NT2/D1 (cell line): ENCODE measurements at regions not wholly inside any gene's neighbourhood (a gene's known extent, or its start where the extent isn't known, plus 50 kb on each side); places are given as distances from the start of the nearest gene placed in this dataset.

Source experiments
- YY1 ChIP-seq: IDR thresholded peaks from 2 replicates; pipeline ENCODE4 v1.6.1; 2011; ENCODE audit not compliant: insufficient read length, insufficient read depth
- ZNF274 ChIP-seq: IDR thresholded peaks from 2 replicates; pipeline ENCODE4 v1.6.1; 2011; ENCODE audit warnings: mild to moderate bottlenecking, low read depth, low read length

DNA sequence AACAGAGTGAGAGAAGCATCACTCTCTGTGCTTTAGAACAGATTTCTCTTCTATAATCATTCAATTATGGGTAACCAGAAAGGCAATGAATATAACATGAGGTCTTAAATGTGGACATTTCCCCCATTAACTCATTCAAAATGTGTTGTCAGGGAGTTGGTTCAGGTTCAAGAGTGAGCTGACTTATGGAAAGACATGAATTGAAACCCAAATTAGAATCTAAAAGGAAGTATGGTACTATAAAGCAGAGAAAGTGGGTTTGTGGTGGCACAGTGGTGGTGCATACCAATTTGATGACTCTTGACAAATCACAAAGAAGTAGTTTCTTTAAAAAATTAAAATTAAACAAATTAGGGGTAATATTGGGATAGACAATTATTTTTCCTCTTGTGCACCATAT, 114.6 kb upstream of the MEOX2 start:
- TF ChIP-seq ZNF274 (no peak), YY1 (no peak)
